HG03064 (cell line): ENCODE measurements at regions not wholly inside any gene's neighbourhood (a gene's known extent, or its start where the extent isn't known, plus 50 kb on each side); places are given as distances from the start of the nearest gene placed in this dataset.
A peak's percentile ranks its signal among the peaks of the same experiment; 100 is the strongest.

Source experiments
- ATAC-seq: cut with Tn5 transposase; IDR thresholded peaks from one replicate; pipeline ENCODE4 v1.9.1; 2021; ENCODE audit warnings: low read depth; ENCODE audit not compliant: unreplicated experiment

DNA sequence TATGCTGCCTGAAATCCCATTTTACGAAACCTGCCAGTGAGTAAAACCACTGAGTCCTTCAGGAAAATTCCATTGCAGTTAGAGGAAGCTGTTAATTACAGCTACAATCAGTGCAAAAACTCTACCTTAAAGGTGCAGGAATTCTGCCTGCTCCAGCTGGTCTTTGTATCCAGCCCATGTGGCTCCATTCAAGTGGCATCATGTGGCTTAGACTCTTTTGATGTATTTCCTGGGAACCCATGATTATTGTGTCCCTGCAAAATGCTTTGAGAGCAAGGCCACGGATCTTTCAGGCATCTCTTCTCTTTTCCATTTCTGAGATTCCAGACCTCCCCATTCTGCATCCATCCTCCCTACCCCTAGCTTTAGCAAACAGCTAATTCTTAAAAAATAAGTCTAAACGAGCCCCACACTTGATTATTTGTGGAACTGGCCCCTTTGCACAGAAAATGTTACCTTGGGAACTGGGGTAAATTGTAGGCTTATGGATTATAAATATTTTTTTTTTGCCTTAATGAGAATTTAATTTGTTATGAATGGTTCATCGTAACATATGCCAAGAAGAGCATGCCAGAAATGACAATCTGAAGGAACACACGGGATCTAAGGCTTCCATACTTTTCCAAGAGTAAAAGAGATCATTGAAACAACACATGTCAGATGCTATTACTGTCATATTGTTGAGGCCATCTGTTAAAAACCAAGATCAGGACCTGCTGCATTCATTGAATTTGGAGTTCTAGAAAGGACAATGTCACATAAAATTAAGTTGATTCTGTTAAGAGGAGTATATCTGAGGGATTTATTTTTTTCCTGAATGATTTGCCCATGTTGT, 144.6 kb downstream of the TPH2 start:
- ATAC-seq, result no peak

DNA sequence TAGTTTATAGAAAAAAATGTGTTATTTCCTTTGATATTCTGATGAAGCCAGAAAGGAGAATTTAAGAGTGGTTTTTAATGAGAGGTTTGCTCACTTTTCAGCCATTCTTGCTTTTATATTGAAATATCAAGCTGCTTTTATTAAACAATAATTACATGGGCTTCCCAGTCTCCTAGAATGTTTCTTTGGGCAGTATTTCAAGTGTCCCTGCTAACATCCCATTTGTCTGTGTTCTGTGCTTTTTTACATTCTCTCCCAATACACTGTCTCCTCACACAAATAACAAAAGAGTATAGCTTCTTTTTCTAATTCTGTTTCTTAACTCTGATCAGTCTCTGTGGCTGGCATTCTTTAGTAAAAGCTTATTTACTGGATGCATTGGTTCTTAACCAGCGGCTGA, 145.4 kb downstream of the TPH2 start:
- no peak for ATAC-seq

DNA sequence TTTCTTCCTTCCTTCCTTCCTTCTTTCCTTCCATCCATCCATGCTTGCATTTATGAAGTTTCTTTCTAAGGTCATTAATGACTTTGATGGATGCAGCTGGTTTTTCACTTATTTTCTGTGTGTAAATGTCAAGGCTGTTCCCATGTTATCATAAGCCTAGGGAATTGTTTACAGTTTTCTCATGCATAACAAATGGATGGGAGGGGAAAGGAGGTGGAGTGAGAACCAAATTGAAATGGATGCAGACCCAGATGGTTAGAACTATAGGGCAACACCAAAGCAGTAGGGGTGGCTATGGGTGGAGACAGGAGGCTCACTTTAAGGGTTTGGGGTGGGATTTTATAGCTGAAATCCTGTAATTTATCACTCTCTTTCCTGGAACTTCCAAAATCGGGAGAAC, 146.2 kb downstream of the TPH2 start:
- ATAC-seq, result no peak

DNA sequence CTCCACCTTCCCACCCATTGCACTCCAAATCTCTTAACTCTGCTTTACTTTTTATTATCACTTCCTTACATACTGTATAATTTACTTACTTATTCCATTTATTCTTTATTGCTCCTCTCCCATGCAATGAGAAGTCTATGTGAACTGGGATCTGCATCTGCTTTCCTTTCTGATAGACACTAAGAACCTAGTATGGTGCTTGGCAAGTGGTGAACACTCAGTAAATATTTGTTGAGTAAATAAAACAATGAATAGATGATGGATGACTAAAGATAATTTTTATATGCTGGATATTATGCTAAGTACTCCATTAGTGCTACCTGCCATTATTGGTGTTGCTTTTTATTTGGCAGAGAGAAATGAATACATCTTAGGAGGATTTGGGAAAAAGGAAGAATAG, 151.0 kb downstream of the TPH2 start:
- ATAC-seq, result no peak

DNA sequence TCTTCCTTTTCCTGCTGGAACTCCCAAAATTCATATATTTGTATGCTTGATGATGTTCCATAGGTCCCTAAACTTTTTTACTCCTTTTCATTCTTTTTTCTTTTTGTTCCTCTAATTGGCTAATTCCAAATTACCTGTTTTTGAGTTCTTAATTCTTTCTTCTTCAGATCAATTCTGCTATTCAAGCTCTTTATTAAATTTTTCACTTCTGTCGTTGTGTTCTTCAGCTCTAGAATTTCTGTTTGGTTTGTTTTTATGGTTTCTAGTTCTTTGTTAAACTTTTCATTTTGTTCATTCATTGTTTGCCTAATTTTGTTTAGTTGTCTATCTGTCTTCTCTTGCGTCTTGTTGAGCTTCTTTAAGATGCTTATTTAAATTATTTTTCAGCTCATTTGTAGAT, 154.8 kb downstream of the TPH2 start:
- ATAC-seq, result no peak

DNA sequence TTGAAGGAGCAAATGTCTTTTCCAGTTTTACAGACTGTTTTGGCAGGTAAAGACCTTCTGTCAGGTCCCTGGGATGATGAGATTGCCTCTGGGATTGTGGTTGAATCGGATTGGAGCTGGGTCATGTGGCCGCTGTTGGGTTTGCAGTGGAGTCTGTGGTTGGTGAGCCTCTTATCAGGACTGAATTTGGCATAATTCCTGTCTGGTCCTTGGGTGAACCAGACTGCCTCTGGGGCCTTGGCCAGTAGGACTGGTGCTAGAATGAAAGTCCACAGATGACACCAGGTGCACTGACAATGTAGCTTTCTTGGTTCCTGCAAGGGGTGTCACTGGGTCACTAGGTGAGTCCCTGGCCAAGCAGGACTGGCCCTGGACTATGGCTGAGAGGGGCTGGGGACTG, 155.3 kb downstream of the TPH2 start:
- ATAC-seq, result no peak

DNA sequence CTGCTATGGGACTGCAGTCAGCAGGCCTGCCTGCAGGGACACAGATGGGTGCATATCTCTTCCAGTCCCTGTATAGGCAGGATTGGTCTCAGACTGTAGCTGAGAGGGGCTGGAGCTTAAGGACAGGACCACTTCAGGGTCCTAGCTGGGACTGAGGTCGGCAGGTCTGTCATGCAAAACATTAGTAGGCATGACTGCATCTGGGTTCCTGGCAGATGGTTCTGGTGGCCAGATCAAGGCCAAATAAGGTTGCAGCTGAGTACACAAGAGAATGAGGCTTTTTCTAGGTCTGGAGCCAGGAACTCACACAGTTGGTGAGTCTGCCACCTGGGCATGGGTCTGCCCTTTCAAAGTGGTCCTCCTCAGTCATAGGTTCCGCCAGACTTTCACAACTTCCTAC, 155.8 kb downstream of the TPH2 start:
- no peak for ATAC-seq

DNA sequence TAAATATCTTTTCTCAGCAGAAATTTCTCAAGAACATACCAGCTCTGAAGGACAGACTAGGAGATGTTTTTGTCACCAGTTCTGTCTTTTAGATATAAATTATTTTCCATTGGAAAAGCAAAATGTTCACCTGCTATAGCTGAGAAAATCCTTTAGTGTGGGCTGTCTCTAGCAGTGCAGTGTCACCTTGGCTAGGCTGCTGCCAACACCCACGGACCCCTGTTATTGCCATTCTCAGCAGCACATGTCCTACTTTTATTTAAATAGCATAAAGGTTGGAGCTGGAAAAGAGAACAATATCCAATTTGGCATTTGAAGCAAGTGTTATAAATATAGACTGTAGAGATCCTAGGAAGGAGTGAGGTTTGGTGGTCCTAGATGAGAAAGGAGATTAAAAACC, 156.4 kb downstream of the TPH2 start:
- no peak for ATAC-seq

DNA sequence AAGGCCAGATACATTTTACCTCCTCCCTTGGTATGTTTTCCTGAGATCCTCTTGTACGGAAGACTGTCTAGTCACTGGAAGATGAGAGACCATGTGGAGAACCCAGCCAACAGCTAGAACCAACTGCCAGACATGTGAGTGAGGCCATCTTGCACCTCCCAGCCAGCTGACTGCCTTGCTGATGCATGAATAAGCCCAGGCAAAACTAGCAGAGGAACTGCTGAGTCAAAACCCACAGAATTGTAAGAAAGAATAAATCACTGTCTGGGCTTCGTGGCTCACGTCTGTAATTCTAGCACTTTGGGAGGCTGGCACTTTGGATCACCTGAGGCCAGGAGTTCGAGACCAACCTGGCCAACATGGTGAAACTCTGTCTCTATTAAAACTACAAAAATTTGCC, 160.0 kb downstream of the TPH2 start:
- no peak for ATAC-seq

DNA sequence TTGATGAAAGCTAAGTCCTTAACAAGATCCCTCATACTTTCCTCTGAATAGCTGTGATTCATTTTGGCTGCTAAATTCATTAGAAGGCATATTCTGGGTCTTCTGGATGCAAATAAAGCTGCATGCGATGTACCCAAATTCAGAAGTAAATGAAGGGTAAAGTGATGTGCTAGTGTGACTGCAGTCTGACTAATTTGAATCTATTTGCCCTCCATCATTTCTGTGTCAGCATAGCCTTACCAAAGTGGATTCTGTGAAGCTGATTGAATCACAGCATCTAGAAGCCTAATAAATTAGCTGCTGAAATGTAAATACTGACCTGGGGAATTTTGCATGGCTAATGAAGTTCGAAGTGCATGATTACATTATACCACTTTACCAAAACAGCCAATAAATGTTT, 162.2 kb downstream of the TPH2 start:
- ATAC-seq, result no peak

DNA sequence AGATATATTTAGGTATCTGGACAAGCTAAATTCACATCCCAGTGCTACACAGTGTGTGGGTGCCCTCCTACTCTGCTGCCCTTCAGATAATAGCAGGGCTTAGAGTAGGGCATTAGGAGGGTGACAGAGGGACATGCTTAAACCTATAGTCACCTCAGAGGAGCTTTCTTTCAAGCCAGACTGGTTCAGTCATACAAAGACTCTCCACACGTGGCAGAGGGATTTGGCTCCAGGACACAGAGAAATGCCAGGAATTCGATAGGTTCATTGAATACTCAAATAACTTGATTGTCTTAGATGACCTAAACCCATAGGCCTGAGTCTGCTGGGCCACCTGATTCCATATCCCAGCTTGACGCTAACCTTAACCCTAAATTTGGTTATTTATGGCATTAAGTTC, 163.5 kb downstream of the TPH2 start:
- ATAC-seq, result no peak

DNA sequence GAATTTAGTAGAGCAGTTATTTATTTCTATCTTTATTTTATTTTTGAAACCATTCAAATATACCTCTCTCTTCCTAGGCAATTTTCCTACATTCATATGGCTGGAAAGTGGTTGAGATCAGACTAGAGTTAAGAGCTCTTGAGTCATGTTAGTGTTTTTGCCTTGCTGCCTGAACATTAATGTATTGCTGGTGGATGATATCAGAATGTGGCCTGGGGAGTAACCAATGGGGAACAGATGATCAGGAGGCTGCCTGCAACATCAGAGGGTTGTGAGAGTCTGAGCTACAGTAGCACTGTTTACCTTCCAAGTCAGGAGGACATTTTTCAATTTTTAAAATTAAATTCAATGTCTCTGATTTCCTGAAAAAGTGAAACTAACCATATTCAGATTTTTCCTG, 166.3 kb upstream of the TRHDE start:
- ATAC-seq, result no peak

DNA sequence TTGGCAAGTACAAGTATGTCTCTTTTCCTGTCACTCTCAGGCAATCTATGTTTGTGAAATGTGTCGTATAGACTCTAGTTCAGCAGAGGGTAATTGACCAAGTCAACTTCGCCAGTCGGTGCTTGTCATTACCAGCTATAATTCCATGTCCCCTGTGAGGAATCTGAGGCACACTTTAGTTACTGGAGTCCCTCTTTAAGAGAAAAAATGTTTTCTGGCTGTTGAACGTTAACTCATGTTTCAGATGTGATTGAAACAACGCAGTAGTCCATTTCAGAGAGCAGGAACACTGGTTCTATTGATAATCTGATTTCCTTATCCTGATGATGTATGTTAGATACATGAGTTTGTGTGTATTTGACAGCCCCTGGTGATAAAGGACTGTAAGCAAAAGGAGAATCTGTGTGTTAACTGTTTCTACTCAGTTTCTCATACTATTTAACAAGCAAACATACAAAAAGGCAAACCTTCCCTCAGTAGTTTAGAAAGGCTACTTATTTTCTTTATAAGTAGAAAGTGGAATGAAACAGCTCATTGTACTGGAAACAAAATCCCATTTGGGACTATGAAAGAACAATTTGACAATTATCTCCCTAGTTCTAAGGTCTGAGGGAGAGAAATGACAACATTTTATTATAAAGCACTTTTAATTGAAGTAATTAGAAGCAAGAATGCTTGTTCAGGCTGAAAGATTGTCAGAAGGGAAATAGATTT, 161.1 kb upstream of the TRHDE start:
- no peak for ATAC-seq

DNA sequence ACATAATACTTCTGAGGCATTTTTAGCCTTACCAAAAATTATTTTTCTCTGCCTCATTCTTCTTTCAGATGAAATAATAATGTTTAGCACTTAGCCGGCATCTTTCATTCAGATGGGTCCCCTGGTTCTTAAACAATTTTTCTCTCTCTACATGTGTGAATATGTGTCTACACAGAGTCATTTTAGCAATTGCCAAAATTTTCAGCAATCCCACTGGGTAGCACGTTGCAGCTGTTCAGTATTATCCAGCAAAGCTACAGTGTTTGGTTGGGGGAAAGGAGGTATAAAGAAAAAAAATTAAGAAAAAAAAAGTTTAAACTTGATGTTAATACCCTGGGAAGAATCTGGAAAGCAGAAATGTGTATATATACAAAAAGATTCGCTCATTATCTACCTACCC, 160.5 kb upstream of the TRHDE start:
- ATAC-seq, result no peak

DNA sequence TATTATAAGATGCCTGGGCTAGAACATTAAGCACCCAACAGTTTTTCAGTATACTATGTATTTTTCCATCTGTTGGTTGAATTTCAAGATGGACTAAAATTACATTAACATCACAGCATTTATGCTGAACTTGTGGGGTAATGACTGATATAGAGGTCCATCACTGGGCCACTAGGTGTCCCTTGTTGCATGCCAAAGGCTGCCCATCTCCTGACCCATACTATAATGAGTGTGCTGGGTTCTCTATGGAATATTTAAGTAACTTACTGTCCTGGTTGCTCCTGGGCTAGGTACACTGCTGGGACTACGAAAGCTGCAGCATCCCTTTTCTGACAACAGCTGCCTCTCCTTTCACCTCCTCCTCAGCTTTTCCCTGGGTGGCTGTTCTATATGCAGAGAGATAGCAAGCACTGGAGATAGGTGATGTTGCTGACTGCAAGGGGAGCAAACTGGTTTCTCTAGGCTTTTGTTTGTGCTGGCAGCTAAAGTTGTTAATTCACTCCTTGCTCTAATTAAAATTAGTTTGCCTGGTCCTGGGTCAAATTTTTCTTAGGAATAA, 138.6 kb upstream of the TRHDE start:
- ATAC-seq, result no peak

DNA sequence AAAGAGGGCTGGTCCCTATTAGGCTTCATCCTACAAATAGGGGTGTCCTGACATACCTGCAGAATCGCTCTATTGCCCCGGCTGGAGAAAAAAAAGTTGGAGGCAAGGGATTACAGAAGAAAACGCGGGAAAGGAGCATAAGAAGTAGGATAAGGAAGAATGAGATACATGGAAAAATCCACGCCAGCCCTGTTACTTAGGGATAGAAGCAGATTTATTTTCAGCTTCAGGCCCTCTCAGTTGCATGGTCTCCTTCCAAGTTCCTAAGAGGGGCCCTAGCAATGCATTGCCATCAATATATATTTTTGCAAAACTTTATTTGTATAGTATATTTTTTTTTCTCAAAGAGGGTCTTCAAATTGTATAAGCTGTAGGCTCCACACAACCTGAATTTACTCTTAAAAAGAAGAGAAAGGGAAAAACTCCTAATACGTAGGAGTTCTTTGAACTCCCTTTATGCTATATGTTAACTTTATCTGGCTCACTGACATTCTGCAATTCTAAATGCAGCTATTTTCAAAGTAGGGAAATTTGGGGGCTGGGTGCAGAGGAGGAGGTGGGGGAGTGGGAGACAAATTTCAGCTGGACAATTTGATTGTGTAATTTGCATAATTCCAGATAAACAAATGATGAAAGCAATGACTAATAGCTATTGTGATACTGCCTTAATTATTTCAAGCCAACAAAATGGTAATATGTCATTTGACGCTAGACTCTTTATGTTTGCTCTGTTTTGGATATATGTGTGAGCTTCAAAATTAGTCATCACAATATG, 137.7 kb upstream of the TRHDE start:
- no peak for ATAC-seq

DNA sequence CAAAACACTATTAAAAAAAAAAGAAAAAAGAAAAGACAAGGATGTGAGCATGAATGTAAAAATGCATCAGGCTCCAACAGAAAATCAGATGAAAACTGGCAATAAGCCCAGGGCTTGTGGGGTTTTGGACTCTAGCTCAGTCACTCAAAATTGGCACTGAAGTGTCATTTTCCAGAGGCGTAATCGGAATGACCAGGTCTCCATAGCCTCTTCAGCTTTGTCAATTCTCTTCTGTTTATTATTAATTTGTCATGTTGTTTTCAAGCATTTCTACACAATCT, 137.2 kb upstream of the TRHDE start:
- ATAC-seq, result no peak

DNA sequence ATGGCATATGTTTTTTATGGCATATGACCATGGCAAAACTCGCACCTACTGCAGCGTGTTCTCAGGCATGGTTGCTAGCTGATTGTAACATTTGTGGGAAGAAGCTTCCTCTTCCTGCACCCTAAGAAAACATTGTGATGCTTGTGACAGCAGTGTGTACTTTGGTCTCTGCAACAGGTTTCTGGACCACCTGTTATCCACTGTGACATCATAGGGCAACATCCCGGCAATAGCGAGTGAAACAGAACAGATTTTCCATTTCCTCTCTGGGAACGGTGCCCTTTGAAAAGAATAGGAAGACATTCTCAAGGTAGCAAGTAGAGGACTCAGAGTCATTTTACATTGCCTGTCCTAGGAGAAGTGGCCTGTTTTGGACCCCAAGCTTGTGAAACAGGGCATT, 135.4 kb upstream of the TRHDE start:
- no peak for ATAC-seq

DNA sequence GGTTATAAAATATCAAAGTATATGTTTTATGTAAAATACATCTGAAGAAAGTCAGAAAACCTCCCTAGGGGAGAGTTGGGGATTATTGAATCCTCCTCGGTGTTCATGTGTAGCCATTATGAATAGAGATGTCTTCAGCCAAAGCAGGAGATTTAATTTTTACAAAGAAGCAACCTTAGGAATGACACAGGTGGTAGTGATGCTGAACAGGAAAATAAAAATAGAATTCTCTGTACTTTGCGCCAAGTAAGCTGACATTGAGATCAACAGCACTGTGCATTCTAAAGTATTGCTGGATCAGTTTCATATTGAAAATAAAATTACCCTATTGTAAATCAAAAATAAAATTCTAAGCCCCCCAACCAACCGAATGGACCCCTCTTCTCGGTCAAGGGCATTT, 132.8 kb upstream of the TRHDE start:
- ATAC-seq, result no peak

DNA sequence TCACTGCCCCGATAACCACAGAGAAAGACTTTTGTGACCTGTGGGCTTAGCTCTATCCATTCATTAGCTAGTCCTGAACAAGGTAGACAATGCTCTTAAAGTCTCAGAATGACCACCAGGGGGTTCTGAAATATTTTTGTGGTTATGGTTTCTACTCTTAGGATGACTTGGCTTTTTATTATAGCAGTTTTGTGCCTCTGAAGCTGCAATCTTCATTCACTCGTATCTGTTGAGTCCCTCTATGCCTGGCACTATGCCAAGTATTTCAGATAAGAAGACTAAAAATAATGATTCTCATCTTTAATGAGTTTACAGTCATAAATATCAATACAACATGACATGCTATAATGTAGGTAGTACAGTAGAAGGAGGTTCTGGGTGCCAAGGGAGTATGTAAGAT, 130.8 kb upstream of the TRHDE start:
- peak; percentile 81 for ATAC-seq

DNA sequence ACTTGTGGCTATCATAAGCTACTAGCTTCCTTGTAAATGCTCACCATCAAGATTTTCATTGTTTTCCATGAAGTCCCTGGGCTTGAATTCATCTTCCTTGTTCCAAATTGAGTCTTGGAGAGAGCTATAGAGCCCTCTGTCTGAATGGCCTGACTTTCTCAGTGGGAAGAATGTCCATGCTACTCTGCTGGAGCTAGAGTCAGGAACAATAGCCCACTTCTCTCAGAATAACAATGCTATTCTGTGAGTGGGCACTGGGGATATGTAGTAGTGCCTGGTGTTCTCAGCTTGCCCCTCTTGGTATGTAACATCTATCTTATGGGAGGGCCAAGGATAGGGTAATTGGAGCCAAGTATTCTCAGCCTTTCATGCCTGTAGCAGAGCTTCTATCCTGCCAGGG, 127.6 kb upstream of the TRHDE start:
- ATAC-seq, result no peak
